GM19452 (cell line): ENCODE measurements at regions not wholly inside any gene's neighbourhood (a gene's known extent, or its start where the extent isn't known, plus 50 kb on each side); places are given as distances from the start of the nearest gene placed in this dataset.

Experiments
- ATAC-seq: cut with Tn5 transposase; IDR thresholded peaks from one replicate; pipeline ENCODE4 v1.9.1; 2021; ENCODE audit not compliant: unreplicated experiment

GRCh38 chr18:75812761-75813160 lies 385.3 kb upstream of the SMIM21 start:
- ATAC-seq: no peak

- no peak for ATAC-seq
Measured at GRCh38 chr18:75810961-75811551, 383.6 kb upstream of the SMIM21 start.

GRCh38 chr18:75810516-75810915 lies 383.0 kb upstream of the SMIM21 start:
- no peak for ATAC-seq

GRCh38 chr18:75809926-75810255 lies 382.4 kb upstream of the SMIM21 start:
- ATAC-seq: no peak

- ATAC-seq: no peak
Measured at GRCh38 chr18:75809151-75809925, 381.8 kb upstream of the SMIM21 start.

GRCh38 chr18:75805265-75805664 lies 377.8 kb upstream of the SMIM21 start:
- no peak for ATAC-seq

DNA sequence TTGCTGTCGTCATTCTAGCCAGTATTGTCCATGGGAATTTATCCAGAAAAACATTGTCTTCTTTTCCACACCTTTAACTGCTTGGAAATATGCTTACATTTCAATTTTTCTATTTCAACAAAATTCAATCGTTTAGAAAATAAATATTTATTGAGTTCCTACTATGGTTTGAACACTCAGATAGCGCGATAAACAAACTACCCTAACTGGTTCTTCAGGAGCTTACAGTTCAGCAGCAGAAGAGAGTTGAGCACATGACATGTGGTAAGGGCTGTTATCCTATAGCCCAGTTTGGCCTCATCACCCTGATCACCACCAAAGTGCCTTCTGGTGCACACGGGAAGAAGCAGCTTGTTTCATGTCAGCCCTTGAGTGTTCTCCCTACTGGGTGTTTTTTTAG lies 375.2 kb upstream of the SMIM21 start:
- ATAC-seq: no peak

DNA sequence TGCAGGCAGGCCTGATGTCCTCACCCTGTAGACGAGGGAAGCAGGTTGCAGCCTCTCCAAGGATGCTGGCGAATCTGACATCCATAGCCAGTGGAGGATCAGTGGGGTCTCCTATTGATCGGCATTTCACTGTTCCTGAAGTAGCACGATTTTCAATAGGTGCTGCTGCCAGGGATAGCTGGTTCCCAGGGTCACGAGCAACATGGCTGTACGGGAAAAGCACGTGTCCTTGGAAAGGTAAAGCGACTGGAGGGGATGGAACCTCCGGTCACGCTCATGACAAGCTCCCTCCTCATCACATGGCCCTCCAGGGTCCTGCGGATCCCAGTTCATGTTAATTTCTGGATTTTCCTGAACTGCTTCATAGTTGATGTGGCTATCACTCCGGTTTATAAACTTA lies 373.7 kb upstream of the SMIM21 start:
- no peak for ATAC-seq

GRCh38 chr18:75800331-75800648 lies 372.8 kb upstream of the SMIM21 start:
- no peak for ATAC-seq

DNA sequence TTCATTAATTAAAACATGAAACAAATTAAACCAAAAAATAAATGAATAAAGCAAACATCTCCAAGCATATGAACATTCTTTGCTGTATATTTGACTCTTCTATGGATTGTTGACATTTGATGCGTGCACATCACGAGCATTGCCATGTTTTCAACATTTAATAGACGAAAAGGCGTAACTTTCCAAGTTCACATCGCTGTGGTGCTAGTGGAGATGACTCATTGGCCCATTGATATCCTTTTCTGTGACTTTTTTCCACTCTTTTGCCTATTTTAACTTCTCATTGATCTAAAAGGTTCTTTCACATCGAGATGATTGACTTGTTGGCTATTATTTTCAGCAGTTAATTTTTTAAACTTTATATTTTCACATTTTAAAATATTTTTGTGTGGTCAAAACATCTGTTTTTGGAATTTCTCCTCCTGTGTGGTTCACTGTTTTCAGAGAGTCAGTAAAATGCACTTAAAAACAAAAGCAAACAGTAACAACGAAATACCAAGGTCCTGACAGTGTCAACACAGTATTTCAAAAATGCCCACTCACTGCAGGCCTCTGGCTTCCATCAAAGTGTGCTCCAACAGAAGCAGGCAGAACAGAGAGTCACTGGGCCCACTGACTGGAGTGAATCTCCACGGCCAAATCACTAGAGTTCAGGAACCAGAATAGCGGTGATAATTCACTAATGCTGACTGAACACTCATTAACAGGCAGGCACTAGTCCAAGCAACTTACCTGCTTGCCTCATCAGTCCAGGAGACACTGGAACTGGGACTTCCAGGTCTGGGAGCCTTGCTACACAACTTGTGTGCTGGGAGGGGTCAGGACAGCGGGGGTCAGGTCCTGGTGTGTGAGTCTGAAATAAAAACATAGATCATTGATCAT lies 372.2 kb upstream of the SMIM21 start:
- ATAC-seq: no peak

- no peak for ATAC-seq
Measured at GRCh38 chr18:75797046-75797445, 369.5 kb upstream of the SMIM21 start.

GRCh38 chr18:75790796-75791195 lies 363.3 kb upstream of the SMIM21 start:
- ATAC-seq: no peak

DNA sequence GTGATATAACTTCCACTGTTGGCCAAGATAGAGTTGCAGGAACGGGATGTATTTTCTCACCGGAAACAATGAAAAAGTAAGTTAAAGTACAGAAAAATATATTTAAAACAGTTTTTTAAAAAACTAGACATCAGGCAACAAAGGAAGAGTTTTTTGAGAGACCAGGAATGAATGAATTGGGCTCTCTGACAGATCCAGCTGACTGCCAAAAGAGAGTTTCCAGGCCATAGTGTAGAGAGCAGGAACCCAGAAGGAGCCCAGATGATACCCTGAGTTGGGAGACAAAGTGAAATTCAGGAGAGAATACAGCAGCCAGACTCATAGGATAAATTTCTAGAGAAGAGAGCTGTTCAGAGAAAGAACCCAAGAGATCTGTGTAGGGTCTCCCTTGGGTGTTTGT lies 362.6 kb upstream of the SMIM21 start:
- no peak for ATAC-seq

- ATAC-seq: no peak
Measured at GRCh38 chr18:75785834-75786233, 358.3 kb upstream of the SMIM21 start.

DNA sequence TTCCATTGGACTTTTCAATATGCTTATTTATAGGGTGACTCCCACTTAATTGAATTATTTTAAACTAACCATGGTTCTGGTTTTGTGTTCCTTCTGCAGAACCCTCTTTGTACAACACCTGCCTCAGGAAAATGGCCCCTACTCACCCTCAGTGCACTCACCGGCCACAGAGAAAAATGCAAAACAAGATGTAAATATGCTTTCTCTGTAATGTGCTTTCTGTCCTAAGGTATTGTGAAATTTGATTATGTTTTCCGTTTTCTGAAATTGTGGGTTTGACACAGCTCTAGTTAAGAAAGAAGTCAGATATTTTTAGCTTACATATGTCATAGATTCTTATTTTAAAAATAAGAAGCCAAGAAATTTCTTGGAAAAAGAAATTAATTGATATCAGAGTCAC lies 357.7 kb upstream of the SMIM21 start:
- ATAC-seq: no peak

DNA sequence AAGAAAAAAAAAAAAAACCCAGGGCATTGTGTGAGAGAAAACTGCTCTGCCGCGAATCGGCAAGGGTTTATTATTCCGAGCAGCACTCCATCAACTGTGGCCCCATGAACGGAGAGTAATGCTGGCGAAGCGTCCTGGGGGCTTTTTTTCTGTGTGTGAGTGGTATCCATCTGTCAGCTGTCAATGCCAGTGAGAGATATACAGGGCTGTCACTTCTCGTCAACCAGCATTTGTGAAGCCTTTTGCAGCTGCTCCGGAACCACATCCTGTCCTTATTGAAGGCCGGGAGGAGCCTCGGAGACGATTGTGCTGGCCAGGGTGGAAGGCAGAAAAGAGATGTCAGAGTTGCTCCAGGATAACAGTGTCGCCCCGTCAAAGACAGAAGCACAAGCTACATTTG lies 356.9 kb upstream of the SMIM21 start:
- no peak for ATAC-seq

DNA sequence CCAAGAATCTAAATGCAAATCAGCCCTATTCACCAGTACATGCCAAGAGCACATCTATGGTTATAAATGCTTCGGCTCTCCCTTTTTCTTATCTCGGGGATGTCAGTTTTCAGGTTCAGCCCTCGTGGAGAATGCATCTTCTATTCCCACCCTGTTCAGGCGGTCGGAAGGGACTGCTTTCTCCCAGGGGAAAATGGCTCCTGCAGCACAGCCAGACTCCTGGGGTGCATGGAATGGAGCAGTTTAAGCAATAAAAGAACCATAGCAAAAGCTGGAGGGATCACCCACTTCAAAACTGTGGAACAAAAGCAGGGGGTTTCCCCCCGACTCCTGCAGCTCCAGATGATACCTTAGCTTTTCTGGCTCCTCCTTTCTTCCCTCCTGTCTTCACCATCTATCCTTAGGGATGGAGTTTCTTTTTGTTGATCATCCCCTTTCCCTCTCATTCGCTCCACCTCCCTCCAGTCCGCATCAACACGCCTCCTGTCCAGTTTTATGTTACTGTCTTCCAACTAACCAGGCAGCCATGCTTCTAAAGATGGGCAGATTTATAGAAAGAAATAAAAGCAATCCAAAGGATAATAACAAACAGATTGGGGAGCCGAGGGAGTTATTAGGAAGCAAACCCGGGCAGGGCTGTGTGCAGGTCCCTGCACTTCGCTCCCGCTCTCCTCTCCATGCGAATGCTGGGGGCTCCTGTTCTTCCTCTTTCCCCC lies 356.2 kb upstream of the SMIM21 start:
- ATAC-seq: no peak

DNA sequence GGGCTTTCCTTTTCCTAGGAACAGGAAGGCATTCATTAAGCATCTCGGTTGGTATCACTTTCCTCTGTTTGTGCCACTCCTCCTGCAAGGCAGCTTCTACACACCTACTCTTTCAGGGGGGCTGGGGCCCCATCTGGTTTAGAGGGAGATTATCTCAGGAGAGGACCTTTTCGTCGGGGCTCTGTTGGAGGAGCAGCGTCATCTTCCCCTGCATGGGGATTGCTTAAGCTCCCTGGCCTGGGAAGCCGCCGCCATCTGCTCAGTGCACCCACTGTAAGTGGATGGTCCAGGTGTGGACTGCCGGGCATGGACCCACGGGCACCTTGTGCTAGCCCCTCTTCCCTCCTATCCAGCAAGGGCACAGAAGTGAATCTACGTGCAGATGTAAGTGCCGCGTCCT lies 355.3 kb upstream of the SMIM21 start:
- no peak for ATAC-seq

DNA sequence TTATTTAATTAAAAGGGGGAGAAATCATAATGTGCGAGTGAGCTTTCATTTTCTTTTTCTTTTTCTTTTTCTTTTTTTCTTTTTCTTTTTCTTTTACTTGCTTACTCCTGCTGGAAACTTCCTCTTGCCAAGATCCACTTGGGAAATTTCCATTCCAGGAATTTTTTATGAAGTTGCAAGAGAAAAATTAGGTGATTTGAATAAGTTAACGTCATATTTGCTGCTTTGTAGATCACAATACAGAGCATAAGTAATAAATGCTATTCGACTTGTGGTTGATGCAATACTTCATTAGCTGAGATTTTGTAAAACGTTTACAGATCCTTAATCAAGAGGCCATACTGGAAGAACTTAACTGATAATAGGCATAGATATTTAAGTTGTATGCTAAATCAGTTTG lies 354.7 kb upstream of the SMIM21 start:
- no peak for ATAC-seq

DNA sequence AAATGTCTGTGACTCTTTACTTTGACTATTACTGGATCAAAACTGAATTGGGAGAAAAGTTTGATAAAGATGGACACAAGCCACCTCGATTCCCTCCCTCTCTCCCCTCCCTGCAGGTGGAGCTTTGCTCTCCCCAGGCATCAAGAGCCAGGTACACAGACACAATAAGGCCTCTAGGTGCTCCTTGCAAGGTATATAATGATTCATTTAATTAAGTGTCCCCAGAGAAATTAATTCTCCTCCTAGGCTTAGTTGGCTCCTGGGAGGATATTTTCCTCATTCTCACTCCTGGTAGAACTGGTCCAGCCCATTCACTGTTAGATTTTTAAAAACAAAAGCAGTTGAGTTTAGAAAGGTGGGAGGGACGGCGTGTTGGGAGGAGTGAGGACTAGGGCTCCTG lies 352.4 kb upstream of the SMIM21 start:
- no peak for ATAC-seq

DNA sequence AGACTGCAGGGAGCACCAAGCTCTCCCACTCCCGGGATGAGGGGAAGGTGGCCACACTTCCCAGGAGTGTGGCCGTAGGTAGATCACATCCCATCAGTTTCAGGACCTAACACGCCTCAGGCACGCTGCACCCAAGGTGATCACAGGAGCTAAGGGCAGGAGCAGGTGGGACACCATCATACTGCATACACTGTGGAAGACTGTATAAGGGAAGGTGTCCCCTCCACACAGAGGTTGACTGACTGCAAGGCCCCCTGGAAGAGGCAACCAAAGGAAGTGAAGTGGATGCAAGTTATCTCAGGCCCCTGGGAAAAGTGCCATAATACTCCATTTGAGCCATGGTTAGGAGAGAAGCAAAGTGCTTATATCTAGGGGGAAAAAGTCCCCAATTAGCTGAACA lies 351.9 kb upstream of the SMIM21 start:
- ATAC-seq: no peak

GRCh38 chr18:75777630-75778029 lies 350.1 kb upstream of the SMIM21 start:
- ATAC-seq: no peak
